ENCODE measurements at regions not wholly inside any gene's neighbourhood (a gene's known extent, or its start where the extent isn't known, plus 50 kb on each side); places are given as distances from the start of the nearest gene placed in this dataset.

DNA sequence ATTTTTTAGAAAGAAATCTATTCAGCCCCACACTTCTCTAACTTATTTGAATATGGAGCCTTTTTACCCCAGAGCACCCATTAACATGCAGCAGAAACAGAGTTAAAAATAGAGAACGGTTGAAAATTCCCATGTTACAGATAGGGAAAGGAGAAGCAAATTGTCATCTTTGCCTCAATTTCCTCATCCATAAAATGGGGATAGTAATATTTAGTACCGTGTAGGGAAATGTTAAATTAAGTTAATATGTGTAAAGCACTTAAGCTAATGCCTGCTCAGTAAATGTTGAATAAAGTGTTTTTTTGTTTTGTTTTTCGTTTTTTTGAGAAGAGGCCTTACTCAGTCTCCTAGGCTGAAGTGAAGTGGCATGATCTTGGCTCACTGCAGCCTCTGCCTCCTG lies 50.3 kb downstream of the NAV1 start:
- POLR2A ChIA-PET (ENCODE audit: low non-redundant PET): no interaction called here
- TF ChIP-seq, protein P1, sequence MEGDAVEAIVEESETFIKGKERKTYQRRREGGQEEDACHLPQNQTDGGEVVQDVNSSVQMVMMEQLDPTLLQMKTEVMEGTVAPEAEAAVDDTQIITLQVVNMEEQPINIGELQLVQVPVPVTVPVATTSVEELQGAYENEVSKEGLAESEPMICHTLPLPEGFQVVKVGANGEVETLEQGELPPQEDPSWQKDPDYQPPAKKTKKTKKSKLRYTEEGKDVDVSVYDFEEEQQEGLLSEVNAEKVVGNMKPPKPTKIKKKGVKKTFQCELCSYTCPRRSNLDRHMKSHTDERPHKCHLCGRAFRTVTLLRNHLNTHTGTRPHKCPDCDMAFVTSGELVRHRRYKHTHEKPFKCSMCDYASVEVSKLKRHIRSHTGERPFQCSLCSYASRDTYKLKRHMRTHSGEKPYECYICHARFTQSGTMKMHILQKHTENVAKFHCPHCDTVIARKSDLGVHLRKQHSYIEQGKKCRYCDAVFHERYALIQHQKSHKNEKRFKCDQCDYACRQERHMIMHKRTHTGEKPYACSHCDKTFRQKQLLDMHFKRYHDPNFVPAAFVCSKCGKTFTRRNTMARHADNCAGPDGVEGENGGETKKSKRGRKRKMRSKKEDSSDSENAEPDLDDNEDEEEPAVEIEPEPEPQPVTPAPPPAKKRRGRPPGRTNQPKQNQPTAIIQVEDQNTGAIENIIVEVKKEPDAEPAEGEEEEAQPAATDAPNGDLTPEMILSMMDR (conservative IDR thresholded peaks at IDR 0.05; ENCODE audit: low read depth, low read length): no peak
- TF ChIP-seq EZH2 (IDR thresholded peaks at IDR 0.05; ENCODE audit: borderline replicate concordance, low read depth, low read length, poor library complexity, severe bottlenecking): no peak
- DNase-seq (ENCODE audit: low spot score): no peak
- Histone ChIP-seq H3K9me3 (ENCODE audit: low read depth, low read length, poor library complexity, severe bottlenecking) (no peaks in the 10 kb centered on the region), H3K27ac (ENCODE audit: low read depth, low read length, poor library complexity, severe bottlenecking) (no peak overlapping the region), H3K36me3 (ENCODE audit: insufficient read depth, low read length, poor library complexity, severe bottlenecking) (no peaks in the 10 kb centered on the region), H3K4me1 (ENCODE audit: insufficient read depth, low read length, poor library complexity, severe bottlenecking) (no peaks in the 10 kb centered on the region), H3K4me3 (ENCODE audit: low read depth, low read length, poor library complexity, severe bottlenecking) (no peak overlapping the region), H3K27me3 (replicated peaks; ENCODE audit: insufficient read depth, low read depth, low read length, poor library complexity) (no peaks in the 10 kb centered on the region)
- intact Hi-C loops (cut with micrococcal nuclease; ENCODE audit: unreplicated experiment): no loop called here
- no TSS peak for BruUV-seq (replicated peaks)
- CTCF ChIA-PET: no interaction called here

DNA sequence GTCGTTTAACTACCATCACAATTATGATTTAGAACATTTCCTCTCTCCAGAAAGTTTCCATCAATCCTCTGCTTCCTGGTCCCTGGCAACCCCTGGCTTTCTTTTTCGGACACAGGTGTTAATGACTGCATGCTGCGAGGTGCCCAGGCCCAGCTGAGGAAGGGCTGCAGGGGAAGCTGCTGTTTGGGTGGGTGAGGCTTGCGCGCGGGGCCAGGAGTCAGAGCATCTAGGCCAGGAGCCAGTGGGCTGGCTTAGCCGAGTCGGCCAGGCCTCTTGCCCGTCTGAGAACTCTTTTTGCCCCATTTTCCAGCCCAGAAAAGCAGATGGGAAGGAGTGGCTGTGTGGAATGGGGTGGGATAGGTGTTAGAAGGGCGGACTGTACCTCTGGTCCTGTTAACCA lies 51.5 kb downstream of the NAV1 start:
- Histone ChIP-seq H3K9me3 (ENCODE audit: low read depth, low read length, poor library complexity, severe bottlenecking) (no peaks in the 10 kb centered on the region), H3K4me3 (ENCODE audit: low read depth, low read length, poor library complexity, severe bottlenecking) (no peak overlapping the region), H3K4me1 (ENCODE audit: insufficient read depth, low read length, poor library complexity, severe bottlenecking) (no peaks in the 10 kb centered on the region), H3K27ac (ENCODE audit: low read depth, low read length, poor library complexity, severe bottlenecking) (no peak overlapping the region), H3K36me3 (ENCODE audit: insufficient read depth, low read length, poor library complexity, severe bottlenecking) (no peaks in the 10 kb centered on the region), H3K27me3 (replicated peaks; ENCODE audit: insufficient read depth, low read depth, low read length, poor library complexity) (no peaks in the 10 kb centered on the region)
- ChIA-PET POLR2A (ENCODE audit: low non-redundant PET) (no interaction called here), CTCF (no interaction called here)
- DNase-seq (ENCODE audit: low spot score): no peak
- intact Hi-C loops (cut with micrococcal nuclease; ENCODE audit: unreplicated experiment): no loop called here
- no TSS peak for BruUV-seq (replicated peaks)
- TF ChIP-seq EZH2 (IDR thresholded peaks at IDR 0.05; ENCODE audit: borderline replicate concordance, low read depth, low read length, poor library complexity, severe bottlenecking): no peak
- TF ChIP-seq, protein P1 (conservative IDR thresholded peaks at IDR 0.05; ENCODE audit: low read depth, low read length): no peak

DNA sequence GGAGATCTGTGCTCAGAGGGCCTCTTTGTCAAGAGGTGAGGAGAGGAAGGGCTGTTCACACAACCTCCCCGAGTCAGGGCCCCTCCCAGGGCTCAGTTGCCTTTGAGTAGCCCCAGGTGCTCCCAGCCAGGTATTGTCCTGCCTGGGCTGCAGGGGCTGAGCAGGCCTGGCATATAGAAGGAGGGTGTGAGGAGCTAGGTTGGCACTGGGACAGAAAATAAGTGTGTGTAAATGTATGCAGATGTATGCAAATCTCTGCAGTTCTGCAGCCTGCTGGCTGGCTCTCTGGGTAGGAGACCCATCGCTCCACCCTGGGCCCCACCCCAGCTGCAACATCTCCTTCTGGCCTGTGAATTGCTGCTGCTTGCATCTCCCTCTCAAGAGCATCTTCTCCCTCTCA lies 52.4 kb downstream of the NAV1 start:
- no peaks in the 10 kb centered on the region for H3K4me1 ChIP-seq (ENCODE audit: insufficient read depth, low read length, poor library complexity, severe bottlenecking)
- H3K4me3 ChIP-seq (ENCODE audit: low read depth, low read length, poor library complexity, severe bottlenecking): no peak overlapping the region
- ChIA-PET POLR2A (ENCODE audit: low non-redundant PET) (no interaction called here), CTCF (no interaction called here)
- no peaks in the 10 kb centered on the region for H3K36me3 ChIP-seq (ENCODE audit: insufficient read depth, low read length, poor library complexity, severe bottlenecking)
- no peaks in the 10 kb centered on the region for H3K27me3 ChIP-seq (replicated peaks; ENCODE audit: insufficient read depth, low read depth, low read length, poor library complexity)
- DNase-seq (ENCODE audit: low spot score): no peak
- TF ChIP-seq, protein P1 (conservative IDR thresholded peaks at IDR 0.05; ENCODE audit: low read depth, low read length): no peak
- no peak for TF ChIP-seq EZH2 (IDR thresholded peaks at IDR 0.05; ENCODE audit: borderline replicate concordance, low read depth, low read length, poor library complexity, severe bottlenecking)
- H3K27ac ChIP-seq (ENCODE audit: low read depth, low read length, poor library complexity, severe bottlenecking): no peak overlapping the region
- H3K9me3 ChIP-seq (ENCODE audit: low read depth, low read length, poor library complexity, severe bottlenecking): no peaks in the 10 kb centered on the region
- no TSS peak for BruUV-seq (replicated peaks)
- intact Hi-C loops (cut with micrococcal nuclease; ENCODE audit: unreplicated experiment): no loop called here
